ENCODE measurements at regions not wholly inside any gene's neighbourhood (a gene's known extent, or its start where the extent isn't known, plus 50 kb on each side); places are given as distances from the start of the nearest gene placed in this dataset.

DNA sequence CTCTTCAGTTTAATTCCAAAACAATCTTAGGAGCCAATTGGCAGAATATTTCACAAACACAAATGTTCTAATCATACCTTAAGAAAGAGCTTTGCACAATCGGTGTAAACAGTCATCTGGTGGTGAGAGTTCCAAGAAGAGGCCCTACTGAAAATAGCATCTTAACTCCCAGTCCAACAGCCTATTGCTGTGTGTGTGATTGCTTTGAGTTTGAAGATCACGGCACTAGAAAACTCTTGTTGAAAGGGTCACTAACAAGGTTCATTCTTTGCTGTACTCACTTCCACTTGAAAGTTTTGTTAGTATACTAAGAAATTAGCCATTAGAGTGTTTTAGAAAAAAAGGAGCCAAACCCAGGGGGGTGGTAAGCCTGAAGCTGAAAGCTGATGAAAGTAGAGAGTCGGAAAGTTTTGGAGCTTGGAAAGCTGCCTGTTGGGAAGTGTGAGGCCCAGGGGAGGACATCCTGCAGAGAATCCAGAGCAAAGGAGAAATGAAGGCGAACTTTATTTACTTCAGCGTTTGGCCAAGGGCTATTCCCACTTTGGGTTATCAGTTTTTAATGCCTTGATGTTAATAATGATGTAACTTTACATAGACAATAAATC lies 180.3 kb upstream of the GHR start:
- no peak for TF ChIP-seq POLR2A (IDR thresholded peaks at IDR 0.05)
- TF ChIP-seq, protein P1, sequence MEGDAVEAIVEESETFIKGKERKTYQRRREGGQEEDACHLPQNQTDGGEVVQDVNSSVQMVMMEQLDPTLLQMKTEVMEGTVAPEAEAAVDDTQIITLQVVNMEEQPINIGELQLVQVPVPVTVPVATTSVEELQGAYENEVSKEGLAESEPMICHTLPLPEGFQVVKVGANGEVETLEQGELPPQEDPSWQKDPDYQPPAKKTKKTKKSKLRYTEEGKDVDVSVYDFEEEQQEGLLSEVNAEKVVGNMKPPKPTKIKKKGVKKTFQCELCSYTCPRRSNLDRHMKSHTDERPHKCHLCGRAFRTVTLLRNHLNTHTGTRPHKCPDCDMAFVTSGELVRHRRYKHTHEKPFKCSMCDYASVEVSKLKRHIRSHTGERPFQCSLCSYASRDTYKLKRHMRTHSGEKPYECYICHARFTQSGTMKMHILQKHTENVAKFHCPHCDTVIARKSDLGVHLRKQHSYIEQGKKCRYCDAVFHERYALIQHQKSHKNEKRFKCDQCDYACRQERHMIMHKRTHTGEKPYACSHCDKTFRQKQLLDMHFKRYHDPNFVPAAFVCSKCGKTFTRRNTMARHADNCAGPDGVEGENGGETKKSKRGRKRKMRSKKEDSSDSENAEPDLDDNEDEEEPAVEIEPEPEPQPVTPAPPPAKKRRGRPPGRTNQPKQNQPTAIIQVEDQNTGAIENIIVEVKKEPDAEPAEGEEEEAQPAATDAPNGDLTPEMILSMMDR (IDR thresholded peaks at IDR 0.05) = no peak
